H9 (cell line): ENCODE measurements at regions not wholly inside any gene's neighbourhood (a gene's known extent, or its start where the extent isn't known, plus 50 kb on each side); places are given as distances from the start of the nearest gene placed in this dataset.

Experiments used
- DNase-seq: peaks from one replicate; pipeline ENCODE4 v3.0.0-alpha.2; 2017
- H2AFZ ChIP-seq: one replicate; pipeline ENCODE4 v1.6.1; 2013; ENCODE audit warnings: mild to moderate bottlenecking, low read length, control low read depth, moderate library complexity
- H2AK5ac ChIP-seq: 2 replicates; pipeline ENCODE4 v1.6.1; 2013; ENCODE audit warnings: low read length, control low read depth, mixed read lengths; ENCODE audit not compliant: insufficient read length
- H2BK120ac ChIP-seq: one replicate; pipeline ENCODE4 v1.6.1; 2013; ENCODE audit warnings: low read depth, mild to moderate bottlenecking, low read length, control low read depth, inconsistent platforms; ENCODE audit not compliant: poor library complexity, severe bottlenecking
- H2BK12ac ChIP-seq: 2 replicates; pipeline ENCODE4 v1.6.1; 2013; ENCODE audit warnings: low read length, control low read depth, mixed read lengths, low read depth; ENCODE audit not compliant: insufficient read length
- H2BK15ac ChIP-seq: 2 replicates; pipeline ENCODE4 v1.6.1; 2013; ENCODE audit warnings: low read depth, low read length, control low read depth
- H2BK20ac ChIP-seq: one replicate; pipeline ENCODE4 v1.6.1; 2013; ENCODE audit warnings: low read depth, mild to moderate bottlenecking, low read length, control low read depth, inconsistent platforms; ENCODE audit not compliant: poor library complexity, severe bottlenecking
- H2BK5ac ChIP-seq: 2 replicates; pipeline ENCODE4 v1.6.1; 2013; ENCODE audit warnings: low read length, control low read depth, mixed read lengths; ENCODE audit not compliant: insufficient read length
- H3K14ac ChIP-seq: 2 replicates; pipeline ENCODE4 v1.6.1; 2013; ENCODE audit warnings: low read length, control low read depth; ENCODE audit not compliant: insufficient read depth
- H3K18ac ChIP-seq: 2 replicates; pipeline ENCODE4 v1.6.1; 2013; ENCODE audit warnings: low read depth, mild to moderate bottlenecking, mixed read lengths, low read length, control low read depth; ENCODE audit not compliant: insufficient read length
- H3K23ac ChIP-seq: 2 replicates; pipeline ENCODE4 v1.6.1; 2013; ENCODE audit warnings: low read length, control low read depth, mixed read lengths, low read depth; ENCODE audit not compliant: insufficient read length
- H3K23me2 ChIP-seq: 2 replicates; pipeline ENCODE4 v1.6.1; 2013; ENCODE audit warnings: low read depth, mild to moderate bottlenecking, mixed read lengths, low read length, control low read depth; ENCODE audit not compliant: insufficient read length, poor library complexity, severe bottlenecking
- H3K27ac ChIP-seq: 2 replicates; pipeline ENCODE4 v1.5.1; 2013; ENCODE audit warnings: low read length, control low read depth, mixed read lengths, low read depth; ENCODE audit not compliant: insufficient read length
- H3K27me3 ChIP-seq: 2 replicates; pipeline ENCODE4 v1.6.1; 2013; ENCODE audit warnings: low read length, control low read depth, inconsistent platforms; ENCODE audit not compliant: insufficient read depth
- H3K4ac ChIP-seq: 2 replicates; pipeline ENCODE4 v1.6.1; 2013; ENCODE audit warnings: low read depth, mild to moderate bottlenecking, control low read depth, inconsistent platforms, low read length, moderate library complexity
- H3K4me1 ChIP-seq: 2 replicates; pipeline ENCODE4 v1.6.1; 2013; ENCODE audit warnings: low read length, control low read depth, inconsistent platforms; ENCODE audit not compliant: insufficient read depth
- H3K4me2 ChIP-seq: 2 replicates; pipeline ENCODE4 v1.6.1; 2013; ENCODE audit warnings: low read length, control low read depth, mixed read lengths; ENCODE audit not compliant: insufficient read length, insufficient read depth
- H3K56ac ChIP-seq: 2 replicates; pipeline ENCODE4 v1.6.1; 2013; ENCODE audit warnings: low read depth, mild to moderate bottlenecking, mixed read lengths, low read length, control low read depth; ENCODE audit not compliant: insufficient read length
- H3K79me1 ChIP-seq: 2 replicates; pipeline ENCODE4 v1.6.1; 2013; ENCODE audit warnings: low read depth, mild to moderate bottlenecking, moderate library complexity, low read length, control low read depth, inconsistent platforms; ENCODE audit not compliant: insufficient read depth, poor library complexity, severe bottlenecking
- H3K79me2 ChIP-seq: 2 replicates; pipeline ENCODE4 v1.6.1; 2013; ENCODE audit warnings: low read length, control low read depth, inconsistent platforms; ENCODE audit not compliant: insufficient read depth
- H3K9ac ChIP-seq: 2 replicates; pipeline ENCODE4 v1.6.1; 2013; ENCODE audit warnings: low read length, control low read depth, mixed read lengths; ENCODE audit not compliant: insufficient read length; ENCODE audit errors: extremely low read depth
- H3K9me3 ChIP-seq: one replicate; pipeline ENCODE4 v1.6.1; 2013; ENCODE audit warnings: low read depth, low read length, inconsistent platforms; ENCODE audit not compliant: control insufficient read depth
- H3T11ph ChIP-seq: one replicate; pipeline ENCODE4 v1.6.1; 2013; ENCODE audit warnings: mild to moderate bottlenecking, low read length, control low read depth, inconsistent platforms
- H4K20me1 ChIP-seq: one replicate; pipeline ENCODE4 v1.6.1; 2013; ENCODE audit not compliant: control insufficient read depth, insufficient read length, insufficient read depth
- H4K5ac ChIP-seq: 2 replicates; pipeline ENCODE4 v1.6.1; 2013; ENCODE audit warnings: low read depth, mild to moderate bottlenecking, mixed read lengths, low read length, control low read depth; ENCODE audit not compliant: insufficient read length
- H4K8ac ChIP-seq: replicated peaks from 2 replicates; pipeline ENCODE4 v1.6.1; 2013; ENCODE audit warnings: low read length, control low read depth, mixed read lengths, low read depth; ENCODE audit not compliant: insufficient read length
- H4K91ac ChIP-seq: 2 replicates; pipeline ENCODE4 v1.6.1; 2013; ENCODE audit warnings: low read depth, mild to moderate bottlenecking, moderate library complexity, mixed read lengths, low read length, control low read depth; ENCODE audit not compliant: insufficient read length
- H3K27ac Mint-ChIP-seq, 3 experiments: 2 replicates in 2 of 3; 3 replicates in 1 of 3; pipeline ENCODE4 v1.8.0; 2020 to 2021; ENCODE audit warnings: mixed read lengths in 3 of 3, mild to moderate bottlenecking in 1 of 3, moderate library complexity in 1 of 3
- H3K27me3 Mint-ChIP-seq: 2 replicates; pipeline ENCODE4 v1.8.0; 2021; ENCODE audit warnings: low read depth, mild to moderate bottlenecking, moderate library complexity, mixed read lengths
- H3K36me3 Mint-ChIP-seq, 3 experiments: 2 replicates in 2 of 3; 3 replicates in 1 of 3; pipeline ENCODE4 v1.8.0; 2020 to 2021; ENCODE audit warnings: low read depth in 3 of 3, mixed read lengths in 3 of 3; ENCODE audit not compliant: insufficient read depth in 1 of 3
- H3K4me1 Mint-ChIP-seq, 2 experiments: 2 replicates each; pipeline ENCODE4 v1.8.0; 2020; ENCODE audit warnings: mixed read lengths in 2 of 2
- H3K4me3 Mint-ChIP-seq, 2 experiments: 2 replicates in 1 of 2; 3 replicates in 1 of 2; pipeline ENCODE4 v1.8.0; 2020 to 2021; ENCODE audit warnings: mild to moderate bottlenecking in 2 of 2, mixed read lengths in 2 of 2, moderate library complexity in 1 of 2
- H3K9me3 Mint-ChIP-seq, 2 experiments: 2 replicates in 1 of 2; 3 replicates in 1 of 2; pipeline ENCODE4 v1.8.0; 2020; ENCODE audit warnings: mild to moderate bottlenecking in 2 of 2, mixed read lengths in 2 of 2, moderate library complexity in 1 of 2
- WGBS: extraction: QIAGEN DNeasy Blood & Tissue Kit; methylation state at CpG from one replicate; pipeline ENCODE4 v1.1.7; 2013; ENCODE audit warnings: missing lambda C conversion rate, low lambda C conversion rate, mixed read lengths; ENCODE audit not compliant: insufficient read length; ENCODE audit errors: extremely low coverage; 5-methylcytosine and 5-hydroxymethylcytosine counted together
- TF ChIP-seq, protein P1 (sequence below): fragments of 200-600 bp; sonication (generic); conservative IDR thresholded peaks from 3 replicates; pipeline ENCODE4 v1.8.0; 2021; ENCODE audit warnings: antibody characterized with exemption, mild to moderate bottlenecking

DNA sequence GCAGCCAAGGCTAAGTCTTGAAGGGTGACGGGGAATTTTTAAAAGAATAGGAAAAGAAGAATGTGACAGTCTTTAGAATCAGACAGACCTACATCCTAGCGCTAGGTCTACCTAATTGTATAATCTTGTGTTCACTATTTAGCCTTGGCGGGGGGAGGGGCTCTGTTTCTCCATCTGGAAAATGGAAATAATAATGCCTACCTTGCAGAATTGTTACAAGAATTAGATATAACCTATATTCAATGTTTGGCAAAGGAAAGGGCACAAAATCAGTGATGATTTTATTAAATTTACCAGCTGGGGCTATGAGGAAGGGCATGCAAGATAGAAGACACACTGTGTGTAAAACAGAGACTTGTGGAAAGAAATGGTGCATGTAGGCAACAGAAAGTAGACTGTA is 154.8 kb downstream of the ZBTB18 start:
- Histone ChIP-seq H4K8ac (no peak overlapping the region), H3K79me2 (no peaks in the 10 kb centered on the region), H3K23me2 (no peaks in the 10 kb centered on the region), H2AFZ (no peak overlapping the region), H3T11ph (no peak overlapping the region), H4K91ac (no peak overlapping the region), H2BK20ac (no peak overlapping the region), H2BK12ac (no peak overlapping the region), H3K4ac (no peak overlapping the region), H3K4me2 (no peak overlapping the region), H2BK5ac (no peak overlapping the region), H3K18ac (no peak overlapping the region), H4K5ac (no peak overlapping the region), H3K9ac (no peak overlapping the region), H3K79me1 (no peaks in the 10 kb centered on the region), H3K4me1 (no peaks in the 10 kb centered on the region), H2BK15ac (no peak overlapping the region), H2AK5ac (no peak overlapping the region), H2BK120ac (no peak overlapping the region), H3K27ac (no peak overlapping the region), H3K56ac (no peak overlapping the region), H3K9me3 (no peaks in the 10 kb centered on the region), H3K27me3 (no peaks in the 10 kb centered on the region), H3K14ac (no peak overlapping the region), H3K23ac (no peak overlapping the region), H4K20me1 (no peaks in the 10 kb centered on the region)
- Mint-ChIP-seq H3K9me3 (no peaks in the 10 kb centered on the region), H3K27ac (no peak overlapping the region), H3K4me1 (no peaks in the 10 kb centered on the region), H3K27me3 (no peaks in the 10 kb centered on the region; the same call in 1 of the 2 replicates), H3K36me3 (no peaks in the 10 kb centered on the region), H3K4me3 (no peak overlapping the region)
- TF ChIP-seq, protein P1, sequence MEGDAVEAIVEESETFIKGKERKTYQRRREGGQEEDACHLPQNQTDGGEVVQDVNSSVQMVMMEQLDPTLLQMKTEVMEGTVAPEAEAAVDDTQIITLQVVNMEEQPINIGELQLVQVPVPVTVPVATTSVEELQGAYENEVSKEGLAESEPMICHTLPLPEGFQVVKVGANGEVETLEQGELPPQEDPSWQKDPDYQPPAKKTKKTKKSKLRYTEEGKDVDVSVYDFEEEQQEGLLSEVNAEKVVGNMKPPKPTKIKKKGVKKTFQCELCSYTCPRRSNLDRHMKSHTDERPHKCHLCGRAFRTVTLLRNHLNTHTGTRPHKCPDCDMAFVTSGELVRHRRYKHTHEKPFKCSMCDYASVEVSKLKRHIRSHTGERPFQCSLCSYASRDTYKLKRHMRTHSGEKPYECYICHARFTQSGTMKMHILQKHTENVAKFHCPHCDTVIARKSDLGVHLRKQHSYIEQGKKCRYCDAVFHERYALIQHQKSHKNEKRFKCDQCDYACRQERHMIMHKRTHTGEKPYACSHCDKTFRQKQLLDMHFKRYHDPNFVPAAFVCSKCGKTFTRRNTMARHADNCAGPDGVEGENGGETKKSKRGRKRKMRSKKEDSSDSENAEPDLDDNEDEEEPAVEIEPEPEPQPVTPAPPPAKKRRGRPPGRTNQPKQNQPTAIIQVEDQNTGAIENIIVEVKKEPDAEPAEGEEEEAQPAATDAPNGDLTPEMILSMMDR: no peak
- no CpG with 5 or more reads among the region's 3 CpGs for WGBS
- DNase-seq: no peak
